AG09319 (cell line): ENCODE measurements at regions not wholly inside any gene's neighbourhood (a gene's known extent, or its start where the extent isn't known, plus 50 kb on each side); places are given as distances from the start of the nearest gene placed in this dataset.

Experiments
- DNase-seq: peaks from one replicate; pipeline ENCODE4 v3.0.0-alpha.2; 2010; ENCODE audit warnings: low read depth; ENCODE audit errors: extremely low read depth
- CTCF ChIP-seq: IDR thresholded peaks from 2 replicates; pipeline ENCODE4 v1.5.1; 2011; ENCODE audit warnings: low read depth, mild to moderate bottlenecking, inconsistent platforms, low read length, moderate library complexity

DNA sequence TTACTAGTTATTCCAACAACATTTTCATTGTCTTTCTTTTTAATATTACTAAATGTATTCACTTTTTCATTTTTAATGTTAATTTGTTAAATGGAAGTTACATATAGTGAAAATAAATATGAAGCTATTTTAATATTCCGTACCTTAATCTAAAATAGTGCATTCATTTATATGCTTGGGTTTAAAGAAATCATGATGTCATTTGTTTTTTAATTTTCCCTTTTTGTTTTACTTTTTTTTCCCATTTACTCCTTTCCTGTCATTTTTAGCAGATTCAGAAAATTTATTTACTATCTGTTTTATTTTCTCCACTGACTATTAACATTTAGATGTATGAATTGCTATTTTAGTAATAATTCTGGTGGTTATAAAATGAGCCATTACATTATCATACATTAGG is 183.0 kb upstream of the CDH9 start:
- no peak for TF ChIP-seq CTCF
- DNase-seq: no peak

DNA sequence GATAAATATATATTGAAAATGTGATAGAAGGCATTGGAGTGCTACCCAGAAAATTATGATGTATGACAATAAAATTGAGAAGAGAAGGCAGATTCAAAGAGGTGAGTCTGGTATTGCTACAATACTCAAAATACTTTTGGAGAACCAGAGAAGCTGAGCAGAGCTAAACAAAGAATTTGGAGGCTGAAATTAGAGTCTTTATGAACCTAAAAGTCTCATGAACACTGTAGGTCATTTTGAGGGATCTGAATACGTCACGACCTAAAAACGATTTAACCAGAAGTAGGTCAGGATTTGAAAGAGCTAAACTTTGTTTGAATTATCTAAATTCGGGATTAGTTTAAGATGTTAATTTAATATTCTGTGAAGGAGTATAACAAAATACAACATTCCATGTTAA is 182.4 kb upstream of the CDH9 start:
- no peak for TF ChIP-seq CTCF
- no peak for DNase-seq

- no peak for TF ChIP-seq CTCF
- DNase-seq: no peak
Measured at GRCh38 chr5:27217977-27218376, 179.6 kb upstream of the CDH9 start.

DNA sequence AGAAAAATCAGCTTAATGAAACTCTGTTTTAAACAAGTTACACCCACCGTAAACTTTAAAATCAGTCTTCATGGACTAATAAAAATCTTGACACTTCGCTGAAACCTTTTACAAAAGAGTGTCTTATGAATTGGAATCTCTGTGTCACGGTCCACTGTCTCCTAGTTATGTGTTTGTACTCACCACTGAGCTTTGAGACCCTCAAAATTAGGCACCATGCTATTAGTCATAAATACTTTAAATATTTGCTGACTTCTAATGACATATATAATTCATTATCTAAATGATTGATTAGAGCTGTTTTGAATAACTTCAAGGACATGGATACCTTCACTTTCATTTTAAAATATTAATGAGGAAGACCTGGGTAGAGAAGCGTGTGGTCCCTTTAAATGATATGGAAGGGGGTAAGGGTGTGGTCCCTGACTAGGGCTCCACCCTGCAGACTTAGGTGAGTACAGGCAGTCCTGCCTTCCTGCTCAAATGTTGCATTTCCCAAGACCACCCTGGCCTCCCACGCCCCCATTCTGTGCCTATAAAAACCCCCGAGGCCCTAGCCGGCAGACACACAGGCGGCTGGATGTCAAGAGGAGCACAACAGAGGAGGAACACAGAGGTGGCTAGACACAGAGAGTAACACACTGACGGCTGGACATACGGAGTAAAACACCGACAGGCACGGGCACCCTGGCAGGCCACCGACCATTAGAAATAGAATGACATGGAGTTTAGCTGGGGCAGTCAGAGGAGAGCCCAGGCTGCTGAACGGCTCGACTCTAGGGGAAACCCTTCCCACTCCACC is 179.0 kb upstream of the CDH9 start:
- DNase-seq: no peak
- no peak for TF ChIP-seq CTCF

DNA sequence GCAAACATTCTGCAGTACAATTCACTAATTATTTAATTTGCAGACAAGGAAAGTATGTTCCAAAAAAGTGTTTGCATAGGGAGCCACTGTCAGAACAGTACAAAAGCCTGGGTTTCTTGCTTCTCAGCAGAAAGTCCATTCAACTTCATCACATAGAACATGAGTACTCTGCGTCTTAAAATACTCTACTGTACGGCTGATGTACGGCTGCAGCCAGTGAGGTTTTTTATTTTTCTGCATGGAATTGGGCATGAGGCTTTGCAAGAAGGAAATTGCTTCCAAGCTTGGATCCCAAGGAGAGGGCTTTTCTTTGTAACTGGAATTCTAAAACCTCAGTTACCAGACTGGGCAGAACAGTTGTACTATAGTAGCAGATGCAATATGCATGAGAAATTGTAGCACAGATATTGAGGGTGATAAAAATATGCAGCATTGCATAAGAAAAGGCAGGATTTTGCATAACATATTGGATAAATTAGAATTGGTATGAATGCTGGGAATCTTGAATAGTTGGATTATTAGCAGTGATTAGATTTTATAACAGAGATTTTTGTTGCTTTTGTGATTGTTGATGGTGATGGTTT is 178.1 kb upstream of the CDH9 start:
- no peak for TF ChIP-seq CTCF

DNA sequence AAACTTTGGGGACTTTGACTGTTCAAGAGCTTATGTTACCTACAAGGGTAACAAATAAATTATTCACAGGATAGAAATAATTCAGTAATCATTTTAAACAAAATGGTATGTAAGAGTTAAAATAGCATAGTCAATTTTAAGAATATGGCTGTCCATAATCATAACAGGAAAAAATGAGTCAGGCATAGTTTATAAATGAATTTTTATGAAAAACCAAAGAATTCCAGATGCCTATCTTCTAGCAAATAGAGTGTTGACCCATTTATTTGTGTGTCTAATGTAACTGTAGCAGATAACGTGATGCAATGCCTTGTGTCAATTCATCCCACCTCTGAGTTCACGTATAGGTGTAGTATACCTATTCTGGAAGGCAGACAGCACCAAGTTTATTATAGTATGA is 169.7 kb upstream of the CDH9 start:
- no peak for TF ChIP-seq CTCF
- DNase-seq: no peak

More for the DNA sequence above, 178.1 kb upstream of the CDH9 start:
- no peak for DNase-seq

DNA sequence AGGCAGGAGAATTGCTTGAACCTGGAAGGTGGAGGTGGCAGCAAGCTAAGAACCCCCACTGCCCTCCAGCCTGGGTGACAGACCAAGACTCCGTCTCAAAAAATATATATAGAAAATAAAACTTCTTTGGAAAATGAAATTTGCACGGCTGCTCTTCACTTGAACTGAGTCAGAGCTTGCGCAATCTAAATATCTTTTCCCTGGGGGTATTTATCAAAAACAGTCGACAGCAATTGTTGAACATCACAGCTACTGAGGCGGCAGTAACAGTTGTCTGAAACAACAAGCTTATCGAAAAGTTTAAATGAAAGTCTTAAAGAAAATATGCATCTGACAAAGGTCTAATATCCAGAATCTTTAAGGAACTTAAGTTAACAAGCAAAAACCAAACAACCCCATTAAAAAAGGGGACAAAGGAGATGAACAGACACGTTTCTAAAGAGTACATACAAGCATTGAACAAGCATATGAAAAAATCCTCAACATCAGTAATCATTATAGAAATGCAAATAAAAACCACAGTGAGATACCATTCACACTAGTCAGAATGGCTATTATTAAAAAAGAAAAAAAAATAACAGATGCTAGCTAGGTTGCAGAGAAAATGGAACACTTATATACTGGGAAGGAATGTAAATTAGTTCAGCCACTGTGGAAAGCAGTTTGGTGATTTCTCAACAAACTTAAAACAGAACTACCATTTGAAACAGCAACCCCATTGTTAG is 153.6 kb upstream of the CDH9 start:
- no peak for TF ChIP-seq CTCF
- no peak for DNase-seq
